ENCODE measurements at regions not wholly inside any gene's neighbourhood (a gene's known extent, or its start where the extent isn't known, plus 50 kb on each side); places are given as distances from the start of the nearest gene placed in this dataset.

GRCh38 chr2:117502121-117502520 is 312.4 kb upstream of the DDX18 start:
- no peak for DNase-seq (ENCODE audit: low spot score)
- TF ChIP-seq CTCF (IDR thresholded peaks at IDR 0.05; ENCODE audit: borderline replicate concordance, control extremely low read depth, extremely low read depth, insufficient read depth, missing control alignments): no peak
- in situ Hi-C loops (cut with MboI; ENCODE audit: low sequenced_read_pairs, unreplicated experiment): no loop called here

GRCh38 chr2:117512307-117512706 is 302.2 kb upstream of the DDX18 start:
- no peak for TF ChIP-seq CTCF (IDR thresholded peaks at IDR 0.05; ENCODE audit: borderline replicate concordance, control extremely low read depth, extremely low read depth, insufficient read depth, missing control alignments)
- in situ Hi-C loops (cut with MboI; ENCODE audit: low sequenced_read_pairs, unreplicated experiment): no loop called here
- no peak for DNase-seq (ENCODE audit: low spot score)

- TF ChIP-seq CTCF (IDR thresholded peaks at IDR 0.05; ENCODE audit: borderline replicate concordance, control extremely low read depth, extremely low read depth, insufficient read depth, missing control alignments): no peak
- in situ Hi-C loops (cut with MboI; ENCODE audit: low sequenced_read_pairs, unreplicated experiment): no loop called here
- no peak for DNase-seq (ENCODE audit: low spot score)
These were observed 300.1 kb upstream of the DDX18 start for GRCh38 chr2:117514371-117514770.

- TF ChIP-seq CTCF (IDR thresholded peaks at IDR 0.05; ENCODE audit: borderline replicate concordance, control extremely low read depth, extremely low read depth, insufficient read depth, missing control alignments): no peak
- DNase-seq (ENCODE audit: low spot score): no peak
- in situ Hi-C loops (cut with MboI; ENCODE audit: low sequenced_read_pairs, unreplicated experiment): no loop called here
These were observed 295.3 kb upstream of the DDX18 start for GRCh38 chr2:117519238-117519637.

- in situ Hi-C loops (cut with MboI; ENCODE audit: low sequenced_read_pairs, unreplicated experiment): no loop called here
- no peak for DNase-seq (ENCODE audit: low spot score)
- TF ChIP-seq CTCF (IDR thresholded peaks at IDR 0.05; ENCODE audit: borderline replicate concordance, control extremely low read depth, extremely low read depth, insufficient read depth, missing control alignments): no peak
These were observed 294.8 kb upstream of the DDX18 start for GRCh38 chr2:117519721-117520120.

GRCh38 chr2:117523267-117523666 is 291.2 kb upstream of the DDX18 start:
- in situ Hi-C loops (cut with MboI; ENCODE audit: low sequenced_read_pairs, unreplicated experiment): no loop called here
- no peak for TF ChIP-seq CTCF (IDR thresholded peaks at IDR 0.05; ENCODE audit: borderline replicate concordance, control extremely low read depth, extremely low read depth, insufficient read depth, missing control alignments)
- no peak for DNase-seq (ENCODE audit: low spot score)

- TF ChIP-seq CTCF (IDR thresholded peaks at IDR 0.05; ENCODE audit: borderline replicate concordance, control extremely low read depth, extremely low read depth, insufficient read depth, missing control alignments): no peak
- in situ Hi-C loops (cut with MboI; ENCODE audit: low sequenced_read_pairs, unreplicated experiment): no loop called here
- DNase-seq (ENCODE audit: low spot score): no peak
These were observed 290.7 kb upstream of the DDX18 start for GRCh38 chr2:117523711-117524238.

Data from GM13976 (cell line).